Endothelial cell of umbilical vein (primary cell): ENCODE measurements at regions not wholly inside any gene's neighbourhood (a gene's known extent, or its start where the extent isn't known, plus 50 kb on each side); places are given as distances from the start of the nearest gene placed in this dataset.

Experiments used
- BruUV-seq: library from RNA; stranded (reverse); fragments of 400-500 nt; replicated peaks from 2 replicates; lab custom pipeline; 2021; lab: Mats Ljungman, UMichigan
- CTCF ChIA-PET: fragments of 300-600, 350-600 bp; sonication (Branson Sonifier 250); formaldehyde crosslinking; loops from one replicate; lab custom pipeline; 2021; ENCODE audit warnings: antibody characterized with exemption, inconsistent platforms; lab: Charles Lee
- POLR2A ChIA-PET: fragments of 300-600, 350-600 bp; sonication (Branson Sonifier 250); formaldehyde crosslinking; loops from one replicate; lab custom pipeline; 2021; ENCODE audit warnings: antibody characterized with exemption, inconsistent platforms; lab: Charles Lee
- DNase-seq: peaks from one replicate; pipeline ENCODE4 v3.0.0-alpha.2; 2011; ENCODE audit warnings: low read depth, low spot score
- FAIRE-seq: peaks from 2 replicates; lab custom pipeline; 2011; peaks lifted over from hg19 to GRCh38; lab: Jason Lieb, UNC
- H2AFZ ChIP-seq: 2 replicates; pipeline ENCODE4 v1.6.0; 2012; ENCODE audit warnings: low read depth, low read length, control low read depth, inconsistent platforms
- H3K27ac ChIP-seq: 2 replicates; pipeline ENCODE4 v1.5.1; 2011; ENCODE audit warnings: low read depth, mild to moderate bottlenecking, control low read depth, low read length, moderate library complexity; ENCODE audit not compliant: insufficient read depth
- H3K27me3 ChIP-seq, 2 experiments: 2 replicates each; pipeline versions ENCODE4 v1.6.0 to v1.6.1; 2011; ENCODE audit warnings: low read length in 2 of 2, mixed read lengths in 1 of 2; ENCODE audit not compliant: control insufficient read depth in 2 of 2, insufficient read depth in 2 of 2
- H3K36me3 ChIP-seq, 2 experiments: 2 replicates in 1 of 2; 3 replicates in 1 of 2; pipeline ENCODE4 v1.5.1; 2011; ENCODE audit warnings: low read length in 2 of 2, mild to moderate bottlenecking in 1 of 2, moderate library complexity in 1 of 2; ENCODE audit not compliant: control insufficient read depth in 2 of 2, insufficient read depth in 2 of 2; ENCODE audit errors: extremely low read depth in 1 of 2
- H3K4me1 ChIP-seq: 3 replicates; pipeline ENCODE4 v1.5.1; 2011; ENCODE audit warnings: mild to moderate bottlenecking, low read length; ENCODE audit not compliant: control insufficient read depth, insufficient read depth; ENCODE audit errors: extremely low read depth
- H3K4me2 ChIP-seq: 2 replicates; pipeline ENCODE4 v1.6.1; 2011; ENCODE audit warnings: low read length, control low read depth, mixed read lengths; ENCODE audit not compliant: insufficient read depth
- H3K4me3 ChIP-seq, 3 experiments: fragments of 200-600 bp in 1 of 3; sonication (generic), shearing (Covaris generic) in 1 of 3; replicated peaks in 1 of 3; 2 replicates each; pipeline ENCODE4 v1.5.1; 2011 to 2016; ENCODE audit warnings: control low read depth in 3 of 3, low read length in 3 of 3, mild to moderate bottlenecking in 2 of 3, inconsistent platforms in 1 of 3, low read depth in 1 of 3, moderate library complexity in 1 of 3; ENCODE audit not compliant: insufficient read depth in 1 of 3
- H3K79me2 ChIP-seq: 2 replicates; pipeline ENCODE4 v1.6.0; 2012; ENCODE audit warnings: low read length, inconsistent platforms; ENCODE audit not compliant: control insufficient read depth, insufficient read depth
- H3K9ac ChIP-seq: replicated peaks from 2 replicates; pipeline ENCODE3; 2011; ENCODE audit warnings: low read length, control low read depth; ENCODE audit not compliant: insufficient read depth; ENCODE audit errors: extremely low read depth
- H3K9me1 ChIP-seq: replicated peaks from 3 replicates; pipeline ENCODE4 v1.6.0; 2011; ENCODE audit warnings: mild to moderate bottlenecking, low read length; ENCODE audit not compliant: control insufficient read depth, insufficient read depth; ENCODE audit errors: extremely low read depth
- H3K9me3 ChIP-seq: replicated peaks from 2 replicates; pipeline ENCODE4 v1.5.1; 2012; ENCODE audit warnings: low read length, inconsistent platforms; ENCODE audit not compliant: control insufficient read depth, insufficient read depth
- H4K20me1 ChIP-seq: replicated peaks from 2 replicates; pipeline ENCODE3; 2011; ENCODE audit warnings: mild to moderate bottlenecking, low read length; ENCODE audit not compliant: control insufficient read depth, insufficient read depth; ENCODE audit errors: extremely low read depth
- CTCF ChIP-seq, 2 donors: IDR thresholded peaks; 1 replicate in 1 of 2; 2 replicates in 1 of 2; pipeline ENCODE4 v1.5.1; 2011; ENCODE audit warnings: low read length in 2 of 2, mild to moderate bottlenecking in 2 of 2, moderate library complexity in 2 of 2, control low read depth in 1 of 2, inconsistent platforms in 1 of 2, low read depth in 1 of 2; ENCODE audit not compliant: insufficient read depth in 1 of 2; ENCODE audit errors: extremely low read depth in 1 of 2
- EZH2 ChIP-seq: IDR thresholded peaks from 2 replicates; pipeline ENCODE4 v1.6.1; 2012; ENCODE audit warnings: borderline replicate concordance, low read depth, mild to moderate bottlenecking, moderate library complexity, low read length, inconsistent platforms; ENCODE audit not compliant: severe bottlenecking
- FOS ChIP-seq: IDR thresholded peaks from 2 replicates; pipeline ENCODE4 v1.6.1; 2011; ENCODE audit warnings: mild to moderate bottlenecking, low read length, moderate library complexity, borderline replicate concordance; ENCODE audit not compliant: insufficient read depth
- GATA2 ChIP-seq: IDR thresholded peaks from 2 replicates; pipeline ENCODE4 v1.7.0; 2011; ENCODE audit warnings: low read depth, mild to moderate bottlenecking, moderate library complexity, mixed read lengths, low read length; ENCODE audit not compliant: insufficient read length, insufficient read depth
- JUN ChIP-seq: IDR thresholded peaks from 2 replicates; pipeline ENCODE4 v1.6.1; 2011; ENCODE audit warnings: borderline replicate concordance, low read depth; ENCODE audit not compliant: insufficient read length, insufficient read depth
- MYC ChIP-seq: IDR thresholded peaks from one replicate; pipeline ENCODE4 v1.6.1; 2011; ENCODE audit warnings: mild to moderate bottlenecking, low read depth, low read length
- POLR2A ChIP-seq: IDR thresholded peaks from 2 replicates; pipeline ENCODE4 v1.6.1; 2012; ENCODE audit warnings: low read depth, mild to moderate bottlenecking, control low read depth, low read length
- POLR2AphosphoS5 ChIP-seq: IDR thresholded peaks from 2 replicates; pipeline ENCODE4 v1.6.1; 2012; ENCODE audit warnings: low read depth, mild to moderate bottlenecking, control low read depth, low read length, moderate library complexity; ENCODE audit not compliant: insufficient read depth
- dilution Hi-C: fragments of 300-500 bp; cut with MboI; formaldehyde crosslinking; loops from one replicate; pipeline ENCODE4 v1.15.0; 2019; ENCODE audit warnings: low sequenced_read_pairs; ENCODE audit not compliant: extremely low pct_ligation_motif_present
- intact Hi-C: fragments of 100-400 bp; cut with micrococcal nuclease; formaldehyde crosslinking; loops from one replicate; pipeline ENCODE4 v1.10.0; 2022
- TF ChIP-seq, protein P1 (sequence below): IDR thresholded peaks from 2 replicates; pipeline ENCODE4 v1.6.1; 2011; ENCODE audit not compliant: insufficient read depth, insufficient read length

- H3K36me3 ChIP-seq = no peaks in the 10 kb centered on the region
- H3K9me3 ChIP-seq = no peaks in the 10 kb centered on the region
- no peak overlapping the region for H3K27ac ChIP-seq
- H3K4me3 ChIP-seq = no peak overlapping the region
- no peaks in the 10 kb centered on the region for H3K4me1 ChIP-seq
- dilution Hi-C loops = no loop called here
- no peaks in the 10 kb centered on the region for H4K20me1 ChIP-seq
- no peaks in the 10 kb centered on the region for H3K9me1 ChIP-seq
- ChIA-PET POLR2A (no interaction called here), CTCF (no interaction called here)
- TF ChIP-seq POLR2A = no peak
- no peak for TF ChIP-seq JUN
- TF ChIP-seq MYC = no peak
- no peak for TF ChIP-seq FOS
- TF ChIP-seq, protein P1, sequence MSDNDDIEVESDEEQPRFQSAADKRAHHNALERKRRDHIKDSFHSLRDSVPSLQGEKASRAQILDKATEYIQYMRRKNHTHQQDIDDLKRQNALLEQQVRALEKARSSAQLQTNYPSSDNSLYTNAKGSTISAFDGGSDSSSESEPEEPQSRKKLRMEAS = no peak
- no peak for TF ChIP-seq CTCF (IDR thresholded peaks at IDR 0.05; ENCODE audit: extremely low read depth in 1 of 2, insufficient read depth in 1 of 2, low read depth in 1 of 2, low read length in 2 of 2)
- TF ChIP-seq GATA2 = no peak
- TF ChIP-seq POLR2AphosphoS5 = no peak
- no peak for TF ChIP-seq EZH2
- no TSS peak for BruUV-seq
- no peak overlapping the region for H2AFZ ChIP-seq
- no peaks in the 10 kb centered on the region for H3K27me3 ChIP-seq
- intact Hi-C loops = no loop called here
- no peak for FAIRE-seq
- no peak for DNase-seq
- H3K9ac ChIP-seq = no peak overlapping the region
- H3K4me2 ChIP-seq = no peak overlapping the region
- no peaks in the 10 kb centered on the region for H3K79me2 ChIP-seq
Observed at GRCh38 chr18:14914771-14915170, 166.8 kb downstream of the ANKRD30B start.
